Gastroesophageal sphincter (tissue), 4 donors: ENCODE measurements at regions not wholly inside any gene's neighbourhood (a gene's known extent, or its start where the extent isn't known, plus 50 kb on each side); places are given as distances from the start of the nearest gene placed in this dataset.
"Not testable (repeated sequence)": the region's sequence is repeated elsewhere in the genome, so short reads cannot be mapped to it uniquely, and the experiment has no call there.

Experiments used
- ATAC-seq: fragments of 150-250 bp; one replicate; pipeline ENCODE4 v1.9.1; 2016; ENCODE audit warnings: mild to moderate bottlenecking, moderate library complexity
- H3K27ac ChIP-seq, 4 donors: fragments of 200-600 bp; sonication (generic) in 3 of 4; 1 replicate in 3 of 4; 2 replicates in 1 of 4; pipeline ENCODE4 v1.5.1; 2016 to 2019
- H3K27me3 ChIP-seq: fragments of 200-600 bp; sonication (generic); one replicate; pipeline ENCODE4 v1.5.1; 2019
- H3K36me3 ChIP-seq, 2 donors: fragments of 200-600 bp; sonication (generic); one replicate each; pipeline ENCODE4 v1.5.1; 2019; ENCODE audit warnings: control low read depth in 1 of 2
- H3K4me1 ChIP-seq, 3 donors: fragments of 200-600 bp; sonication (generic); 1 replicate in 2 of 3; 2 replicates in 1 of 3; pipeline ENCODE4 v1.5.1; 2016 to 2019; ENCODE audit warnings: control low read depth in 2 of 3
- H3K4me3 ChIP-seq, 2 donors: fragments of 200-600 bp; sonication (generic); one replicate each; pipeline ENCODE4 v1.5.1; 2019; ENCODE audit warnings: mild to moderate bottlenecking in 1 of 2, moderate library complexity in 1 of 2
- H3K9me3 ChIP-seq, 3 donors: fragments of 200-600 bp; sonication (generic); one replicate each; pipeline ENCODE4 v1.5.1; 2017 to 2019; ENCODE audit warnings: control low read depth in 2 of 3
- EP300 ChIP-seq: sonication (generic); formaldehyde crosslinking; IDR thresholded peaks from one replicate; pipeline ENCODE4 v1.6.1; 2017; ENCODE audit warnings: antibody characterized with exemption, mild to moderate bottlenecking
- POLR2A ChIP-seq, 2 donors: fragments of 450-650 bp; IDR thresholded peaks; one replicate each; pipeline ENCODE4 v1.6.1; 2017; ENCODE audit warnings: antibody characterized with exemption in 2 of 2, mild to moderate bottlenecking in 2 of 2, moderate library complexity in 1 of 2
- POLR2AphosphoS5 ChIP-seq: sonication (generic); formaldehyde crosslinking; IDR thresholded peaks from one replicate; pipeline ENCODE4 v1.6.1; 2017; ENCODE audit warnings: antibody characterized with exemption
- WGBS, 2 donors: methylation state at CpG; one replicate each; pipeline ENCODE4 v1.1.5; 2018; ENCODE audit warnings: low coverage in 1 of 2; 5-methylcytosine and 5-hydroxymethylcytosine counted together
- TF ChIP-seq, protein P1 (sequence below), 4 experiments: fragments of 200-600 bp in 2 of 4; fragments of 450-650 bp in 2 of 4; sonication (generic) in 1 of 4; IDR thresholded peaks; one replicate each; pipeline ENCODE4 v1.5.1; 2017 to 2019; ENCODE audit warnings: antibody characterized with exemption in 4 of 4, mild to moderate bottlenecking in 2 of 4, moderate library complexity in 2 of 4

DNA sequence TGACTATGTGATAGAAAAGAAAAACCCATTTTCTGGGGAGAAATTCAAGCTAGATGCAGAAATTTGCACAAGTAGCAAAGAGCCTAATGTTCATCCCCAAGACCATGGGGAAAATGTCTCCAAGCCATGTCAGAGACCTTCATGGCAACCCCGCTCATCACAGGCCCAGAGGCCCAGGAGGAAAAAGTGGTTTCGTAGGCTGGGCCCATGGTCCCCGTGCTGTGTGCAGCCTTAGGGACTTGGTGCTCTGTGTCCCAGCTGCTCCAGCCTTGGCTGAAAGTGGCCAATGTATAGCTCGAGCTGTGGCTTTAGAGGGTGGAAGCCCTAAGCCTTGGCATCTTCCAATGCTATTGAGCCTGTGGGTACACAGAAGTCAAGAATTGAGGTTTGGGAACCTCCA is 711.2 kb upstream of the ZNF608 start:
- H3K27me3 ChIP-seq = no peaks in the 10 kb centered on the region
- no peaks in the 10 kb centered on the region for H3K36me3 ChIP-seq
- H3K4me3 ChIP-seq = no peak overlapping the region
- H3K27ac ChIP-seq = no peak overlapping the region
- no peak for ATAC-seq
- H3K4me1 ChIP-seq = no peaks in the 10 kb centered on the region
- no peaks in the 10 kb centered on the region for H3K9me3 ChIP-seq
- WGBS, 2 donors = 100% methylated on average over 1 to 2 of the region's 4 CpGs
- TF ChIP-seq, protein P1, sequence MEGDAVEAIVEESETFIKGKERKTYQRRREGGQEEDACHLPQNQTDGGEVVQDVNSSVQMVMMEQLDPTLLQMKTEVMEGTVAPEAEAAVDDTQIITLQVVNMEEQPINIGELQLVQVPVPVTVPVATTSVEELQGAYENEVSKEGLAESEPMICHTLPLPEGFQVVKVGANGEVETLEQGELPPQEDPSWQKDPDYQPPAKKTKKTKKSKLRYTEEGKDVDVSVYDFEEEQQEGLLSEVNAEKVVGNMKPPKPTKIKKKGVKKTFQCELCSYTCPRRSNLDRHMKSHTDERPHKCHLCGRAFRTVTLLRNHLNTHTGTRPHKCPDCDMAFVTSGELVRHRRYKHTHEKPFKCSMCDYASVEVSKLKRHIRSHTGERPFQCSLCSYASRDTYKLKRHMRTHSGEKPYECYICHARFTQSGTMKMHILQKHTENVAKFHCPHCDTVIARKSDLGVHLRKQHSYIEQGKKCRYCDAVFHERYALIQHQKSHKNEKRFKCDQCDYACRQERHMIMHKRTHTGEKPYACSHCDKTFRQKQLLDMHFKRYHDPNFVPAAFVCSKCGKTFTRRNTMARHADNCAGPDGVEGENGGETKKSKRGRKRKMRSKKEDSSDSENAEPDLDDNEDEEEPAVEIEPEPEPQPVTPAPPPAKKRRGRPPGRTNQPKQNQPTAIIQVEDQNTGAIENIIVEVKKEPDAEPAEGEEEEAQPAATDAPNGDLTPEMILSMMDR (IDR thresholded peaks at IDR 0.05) = no peak
- TF ChIP-seq POLR2AphosphoS5 (no peak), POLR2A (IDR thresholded peaks at IDR 0.05) (no peak), EP300 (no peak)

DNA sequence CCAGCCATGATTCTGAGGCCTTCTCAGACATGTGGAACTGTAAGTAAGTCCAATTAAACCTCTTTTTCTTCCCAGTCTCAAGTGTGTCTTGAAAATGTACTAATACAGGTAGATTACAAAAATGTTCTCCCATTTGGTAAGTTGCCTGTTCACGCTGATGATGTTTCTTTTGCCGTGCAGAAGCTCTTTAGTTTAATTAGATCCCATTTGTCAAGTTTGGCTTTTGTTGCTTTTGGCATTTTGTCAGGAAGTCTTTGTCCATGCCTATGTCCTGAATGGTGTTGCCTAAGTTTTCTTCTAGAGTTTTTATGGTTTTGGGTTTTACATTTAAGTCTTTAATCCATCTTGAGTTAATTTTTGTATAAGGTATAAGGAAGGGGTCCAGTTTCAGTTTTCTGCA is 712.5 kb upstream of the ZNF608 start:
- 65 to 80% methylated on average over 2 of the region's 2 CpGs for WGBS, 2 donors
- not testable (repeated sequence) for H3K4me1 ChIP-seq, H3K27me3 ChIP-seq

DNA sequence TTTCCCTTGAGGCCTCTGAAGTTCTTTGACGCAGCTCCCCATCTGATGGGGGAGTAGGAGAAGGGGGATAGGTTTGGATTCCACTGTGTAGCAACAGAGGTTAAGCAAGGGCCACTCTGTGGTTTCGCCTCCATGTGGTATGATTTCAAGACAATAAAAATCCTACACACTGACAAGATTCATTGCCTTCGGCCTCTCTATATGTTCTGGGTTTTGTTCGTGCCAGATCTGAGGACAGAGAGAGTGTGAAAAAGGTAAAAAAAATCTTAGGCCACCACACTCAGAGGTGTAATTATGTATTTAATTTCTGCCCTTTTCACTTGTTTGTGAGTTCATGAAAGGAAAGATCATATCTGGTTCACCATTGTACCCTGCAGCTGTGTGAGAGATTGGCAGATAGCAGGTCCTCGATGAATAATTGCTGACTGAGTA is 715.2 kb upstream of the ZNF608 start:
- no peak for TF ChIP-seq POLR2A (IDR thresholded peaks at IDR 0.05)
- TF ChIP-seq POLR2AphosphoS5 = no peak
- no peak for TF ChIP-seq EP300
- TF ChIP-seq, protein P1 (IDR thresholded peaks at IDR 0.05) = no peak
- no peaks in the 10 kb centered on the region for H3K4me1 ChIP-seq
- H3K9me3 ChIP-seq = no peaks in the 10 kb centered on the region
- no peak overlapping the region for H3K27ac ChIP-seq
- H3K4me3 ChIP-seq = no peak overlapping the region
- WGBS, 2 donors = 82 to 90% methylated on average over 3 to 5 of the region's 5 CpGs
- H3K27me3 ChIP-seq = no peaks in the 10 kb centered on the region
- no peaks in the 10 kb centered on the region for H3K36me3 ChIP-seq
- ATAC-seq = no peak

More for the DNA sequence above, 712.5 kb upstream of the ZNF608 start:
- not testable (repeated sequence) for H3K36me3 ChIP-seq, H3K27ac ChIP-seq, ATAC-seq, H3K9me3 ChIP-seq, H3K4me3 ChIP-seq

DNA sequence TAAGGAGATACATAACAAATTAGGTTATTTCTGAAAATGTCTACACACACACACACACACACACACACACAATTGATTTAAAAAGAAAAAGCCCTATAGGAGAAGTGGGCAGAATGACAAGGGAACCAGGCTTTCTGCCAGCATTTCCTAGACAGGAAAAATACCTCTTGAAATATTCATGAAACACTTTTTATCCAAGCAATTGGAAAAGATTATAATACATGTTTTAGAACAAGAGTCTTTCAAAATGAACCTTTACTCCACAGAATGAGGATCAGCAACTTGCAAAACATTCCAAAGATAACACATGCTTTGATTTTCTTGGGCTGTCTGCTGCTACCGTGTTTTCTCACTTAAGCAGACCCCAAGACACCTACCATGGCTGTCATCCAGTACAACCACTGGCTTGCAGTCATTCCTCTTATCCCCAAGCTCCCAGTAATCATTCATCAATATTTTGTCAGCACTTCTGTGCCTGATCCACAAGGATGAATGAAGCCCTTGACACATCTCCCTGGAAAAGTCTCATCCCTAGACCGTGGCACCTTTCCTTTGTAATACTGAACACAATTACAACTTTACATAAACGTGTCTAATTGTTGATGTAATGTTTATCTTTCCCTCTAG is 717.1 kb upstream of the ZNF608 start:
- no peaks in the 10 kb centered on the region for H3K27me3 ChIP-seq
- no peak overlapping the region for H3K27ac ChIP-seq
- TF ChIP-seq POLR2AphosphoS5 = no peak
- TF ChIP-seq POLR2A (IDR thresholded peaks at IDR 0.05) = no peak
- TF ChIP-seq, protein P1 (IDR thresholded peaks at IDR 0.05) = no peak
- no peak for TF ChIP-seq EP300
- no peaks in the 10 kb centered on the region for H3K36me3 ChIP-seq
- no peak overlapping the region for H3K4me3 ChIP-seq
- no peaks in the 10 kb centered on the region for H3K4me1 ChIP-seq
- H3K9me3 ChIP-seq = no peaks in the 10 kb centered on the region
- ATAC-seq = no peak
- 58 to 60% methylated on average over 3 of the region's 3 CpGs for WGBS, 2 donors

DNA sequence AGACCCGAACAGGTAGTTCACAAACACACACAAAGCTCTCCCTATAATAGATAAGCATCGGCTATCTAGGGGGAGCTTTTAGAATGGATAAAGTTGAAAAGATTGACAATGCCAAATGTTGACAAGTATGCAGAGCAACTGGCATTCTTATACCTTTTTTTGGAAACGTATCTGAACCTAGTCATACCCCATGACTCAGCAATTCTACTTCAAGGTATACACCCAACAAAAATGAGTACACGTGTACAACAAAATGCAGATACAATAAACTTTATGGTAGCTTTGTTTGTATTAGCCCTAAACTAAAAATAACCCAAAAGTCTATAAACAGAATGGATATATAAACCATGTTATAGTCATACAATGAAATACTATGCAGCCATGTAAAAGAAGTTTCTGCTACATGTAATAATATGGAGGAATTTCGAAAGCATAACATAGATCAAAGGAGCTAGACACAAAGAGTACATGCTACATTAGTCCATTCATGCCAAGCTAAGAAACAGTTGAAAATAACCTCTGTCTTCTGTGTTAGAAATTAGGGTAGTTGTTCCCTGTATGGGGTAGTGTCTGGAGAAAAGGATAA is 718.5 kb upstream of the ZNF608 start:
- Histone ChIP-seq H3K4me3 (no peak overlapping the region), H3K4me1 (no peaks in the 10 kb centered on the region), H3K36me3 (no peaks in the 10 kb centered on the region), H3K9me3 (no peaks in the 10 kb centered on the region), H3K27ac (no peak overlapping the region), H3K27me3 (no peaks in the 10 kb centered on the region)
- TF ChIP-seq, protein P1 (IDR thresholded peaks at IDR 0.05) = no peak
- TF ChIP-seq EP300 (no peak), POLR2AphosphoS5 (no peak), POLR2A (IDR thresholded peaks at IDR 0.05) (no peak)
- 83 to 89% methylated on average over 4 to 5 of the region's 5 CpGs for WGBS, 2 donors
- no peak for ATAC-seq
